ENCODE measurements at regions not wholly inside any gene's neighbourhood (a gene's known extent, or its start where the extent isn't known, plus 50 kb on each side); places are given as distances from the start of the nearest gene placed in this dataset.

GRCh38 chr6:62362097-62362496, 76.1 kb upstream of the KHDRBS2 start:
- H3K4me3 Mint-ChIP-seq, result no peak overlapping the region
- no peak overlapping the region for H3K27ac Mint-ChIP-seq
- peaks cover 5 to 17% (median 9%) of the 10 kb centered on the region in 3 donors for H3K4me1 Mint-ChIP-seq
- no peaks in the 10 kb centered on the region for H3K27me3 Mint-ChIP-seq
- peaks cover 3% of the 10 kb centered on the region for H3K36me3 Mint-ChIP-seq
- H3K9me3 Mint-ChIP-seq, result peaks cover 0 to 5% (median 1%) of the 10 kb centered on the region in 3 donors

- Mint-ChIP-seq H3K4me3 (no peak overlapping the region), H3K27me3 (no peaks in the 10 kb centered on the region), H3K36me3 (no peaks in the 10 kb centered on the region), H3K9me3 (peaks cover 0 to 6% (median 0%) of the 10 kb centered on the region in 3 donors), H3K4me1 (peaks cover 2 to 11% (median 3%) of the 10 kb centered on the region in 3 donors), H3K27ac (no peak overlapping the region)
These were observed 71.8 kb upstream of the KHDRBS2 start for GRCh38 chr6:62357835-62358234.

GRCh38 chr6:62354261-62354660, 68.2 kb upstream of the KHDRBS2 start:
- no peak overlapping the region for H3K27ac Mint-ChIP-seq
- H3K36me3 Mint-ChIP-seq, result no peaks in the 10 kb centered on the region
- no peak overlapping the region for H3K4me3 Mint-ChIP-seq
- no peaks in the 10 kb centered on the region for H3K27me3 Mint-ChIP-seq
- peaks cover 0 to 6% (median 0%) of the 10 kb centered on the region in 3 donors for H3K9me3 Mint-ChIP-seq
- peaks cover 0 to 3% (median 0%) of the 10 kb centered on the region in 3 donors for H3K4me1 Mint-ChIP-seq

GRCh38 chr6:62345962-62346689, 60.1 kb upstream of the KHDRBS2 start:
- Mint-ChIP-seq H3K27me3 (no peaks in the 10 kb centered on the region), H3K9me3 (peaks cover 0 to 3% (median 3%) of the 10 kb centered on the region in 3 donors), H3K4me1 (peaks cover 5 to 12% (median 6%) of the 10 kb centered on the region in 3 donors), H3K27ac (no peak overlapping the region), H3K4me3 (no peak overlapping the region), H3K36me3 (peaks cover 4% of the 10 kb centered on the region)

- Mint-ChIP-seq H3K9me3 (peaks cover 0 to 5% (median 3%) of the 10 kb centered on the region in 3 donors), H3K4me3 (no peak overlapping the region), H3K4me1 (peaks cover 5 to 12% (median 6%) of the 10 kb centered on the region in 3 donors), H3K27ac (no peak overlapping the region), H3K36me3 (peaks cover 4% of the 10 kb centered on the region), H3K27me3 (no peaks in the 10 kb centered on the region)
These were observed 59.4 kb upstream of the KHDRBS2 start for GRCh38 chr6:62345446-62345845.

GRCh38 chr6:62344850-62345249, 58.8 kb upstream of the KHDRBS2 start:
- Mint-ChIP-seq H3K36me3 (peaks cover 4% of the 10 kb centered on the region), H3K27me3 (no peaks in the 10 kb centered on the region), H3K27ac (no peak overlapping the region), H3K9me3 (peaks cover 0 to 5% (median 3%) of the 10 kb centered on the region in 3 donors), H3K4me3 (no peak overlapping the region), H3K4me1 (peaks cover 5 to 12% (median 6%) of the 10 kb centered on the region in 3 donors)

GRCh38 chr6:62338477-62338876, 52.5 kb upstream of the KHDRBS2 start:
- Mint-ChIP-seq H3K4me1 (no peaks in the 10 kb centered on the region), H3K27me3 (no peaks in the 10 kb centered on the region), H3K27ac (no peak overlapping the region), H3K4me3 (no peak overlapping the region), H3K36me3 (peaks cover 2% of the 10 kb centered on the region), H3K9me3 (peaks cover 0 to 8% (median 2%) of the 10 kb centered on the region in 3 donors)

Measured in IgD-negative memory B cell (primary cell).